CD4-positive, alpha-beta T cell treated with Interleukin-12 subunit alpha and Interleukin-12 subunit beta, for 1 hour (primary cell): ENCODE measurements at regions not wholly inside any gene's neighbourhood (a gene's known extent, or its start where the extent isn't known, plus 50 kb on each side); places are given as distances from the start of the nearest gene placed in this dataset.

Source experiments
- DNase-seq: peaks from one replicate; pipeline ENCODE4 v3.0.0-alpha.2; 2020

DNA sequence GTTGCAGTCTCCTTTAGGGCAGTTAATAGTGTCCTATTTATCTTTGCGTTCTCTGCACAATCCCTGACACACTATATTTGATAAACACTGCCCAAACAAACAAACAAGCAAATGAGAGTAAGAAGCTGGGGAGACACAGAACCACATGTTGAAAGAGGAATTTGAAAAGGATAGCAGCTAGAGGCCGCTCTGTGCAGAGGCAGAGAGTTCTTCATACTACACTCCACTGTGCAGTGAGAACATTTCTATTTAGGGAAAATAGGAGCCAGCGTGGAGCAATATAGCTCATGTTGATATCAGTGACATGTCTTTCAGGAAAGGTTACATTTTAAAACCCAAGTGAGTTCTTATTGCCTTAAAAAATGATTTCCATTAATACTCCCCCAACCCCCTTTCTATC is 140.3 kb upstream of the SEL1L start:
- no peak for DNase-seq

GRCh38 chr14:81676395-81676794 is 142.7 kb upstream of the SEL1L start:
- DNase-seq: no peak

GRCh38 chr14:81676879-81677278 is 143.2 kb upstream of the SEL1L start:
- DNase-seq: no peak

DNA sequence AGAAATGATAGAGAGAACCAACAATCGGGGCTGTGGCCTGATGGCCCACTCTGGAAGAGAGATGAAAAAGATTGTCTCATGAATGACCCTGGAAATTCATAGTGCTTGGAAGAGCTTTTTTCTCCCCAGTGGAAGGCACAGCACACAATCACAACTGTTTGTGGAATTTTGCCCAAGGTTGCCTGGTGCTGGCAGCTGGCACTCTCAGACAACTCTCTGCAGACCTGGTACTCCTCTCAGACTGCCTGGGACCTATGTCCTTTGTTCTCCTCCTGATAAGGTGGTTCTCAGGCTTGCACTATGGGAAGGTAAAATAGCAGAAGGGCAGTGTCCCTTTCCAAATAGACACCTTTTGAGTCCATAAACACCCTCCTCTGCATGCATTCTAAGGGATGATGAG is 144.1 kb upstream of the SEL1L start:
- no peak for DNase-seq

DNA sequence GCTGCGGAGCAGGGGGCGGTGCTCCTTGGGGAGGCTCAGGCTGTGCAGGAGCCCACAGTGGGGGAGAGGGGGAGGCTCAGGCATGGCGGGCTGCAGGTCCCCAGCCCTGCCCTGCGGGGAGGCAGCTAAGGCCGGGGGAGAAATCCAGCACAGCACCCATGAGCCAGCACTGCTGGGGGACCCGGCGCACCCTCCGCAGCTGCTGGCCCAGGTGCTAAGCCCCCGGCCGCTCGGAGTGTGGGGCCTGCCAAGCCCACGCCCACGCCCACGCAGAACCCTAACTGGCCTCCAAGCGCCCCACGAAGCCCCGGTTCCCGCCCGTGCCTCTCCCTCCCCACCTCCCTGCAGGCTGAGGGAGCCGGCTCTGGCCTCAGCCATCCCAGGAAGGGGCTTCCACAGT is 145.6 kb upstream of the SEL1L start:
- no peak for DNase-seq

- DNase-seq: no peak
Measured at GRCh38 chr14:81681541-81681940, 147.9 kb upstream of the SEL1L start.

DNA sequence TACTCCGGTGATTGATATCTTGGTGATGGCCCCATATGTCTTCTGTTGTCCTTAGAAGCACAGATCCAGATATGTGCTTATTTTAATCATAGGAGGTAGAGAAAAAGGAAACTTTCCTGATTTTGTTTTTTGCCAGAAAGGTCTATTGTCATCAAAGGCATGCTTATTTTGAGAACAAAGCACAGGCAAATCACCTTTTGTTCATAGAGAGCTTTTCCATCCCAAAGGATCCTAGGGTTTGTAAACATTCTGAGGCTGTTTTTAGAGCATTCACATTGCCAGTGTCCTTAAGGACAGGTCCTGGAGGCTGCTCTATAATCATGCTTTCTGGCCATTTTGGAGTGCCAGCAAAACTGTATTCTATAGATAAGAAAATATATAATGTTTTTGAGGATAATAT is 148.5 kb upstream of the SEL1L start:
- DNase-seq: no peak

DNA sequence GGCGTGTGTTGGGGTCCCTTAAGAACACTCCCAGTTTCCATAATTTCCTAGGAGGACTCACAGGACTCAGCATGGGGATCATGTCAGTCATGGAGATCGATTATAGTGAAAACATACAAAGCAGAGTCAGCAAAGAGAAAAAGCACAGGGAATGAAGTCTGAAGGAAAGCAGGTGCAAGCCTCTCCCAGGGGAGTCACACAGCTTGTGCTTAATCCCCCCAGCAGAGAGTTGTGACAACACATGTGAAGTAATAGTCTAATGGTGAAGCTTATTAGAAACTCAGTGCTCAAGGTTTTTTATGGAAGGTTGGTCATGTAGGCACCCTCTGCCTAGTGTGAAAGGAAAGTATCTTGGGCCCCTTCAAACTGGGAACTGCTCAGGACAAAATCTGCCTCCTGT is 149.0 kb upstream of the SEL1L start:
- no peak for DNase-seq

- no peak for DNase-seq
Measured at GRCh38 chr14:81684696-81685095, 151.0 kb upstream of the SEL1L start.

- DNase-seq: no peak
Measured at GRCh38 chr14:81686512-81686911, 152.9 kb upstream of the SEL1L start.

DNA sequence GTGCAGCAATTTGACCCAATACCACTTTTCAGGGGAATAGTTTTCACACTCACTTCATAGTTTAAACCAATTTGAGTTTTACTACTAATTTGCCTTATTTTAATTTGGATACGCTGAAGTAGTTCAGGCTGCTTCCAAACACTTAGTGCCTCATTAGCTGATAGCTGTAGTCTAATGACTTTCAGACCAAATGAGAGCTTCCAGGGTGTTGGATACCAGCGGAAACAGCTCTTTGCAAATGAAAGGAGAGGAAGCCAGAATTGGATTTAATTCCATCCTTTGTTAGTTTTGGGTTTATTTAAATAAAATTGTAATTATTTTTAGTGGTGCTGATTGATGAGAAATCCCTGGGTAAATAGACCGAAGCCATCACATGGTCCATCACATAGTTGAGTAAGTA is 158.3 kb upstream of the SEL1L start:
- no peak for DNase-seq

DNA sequence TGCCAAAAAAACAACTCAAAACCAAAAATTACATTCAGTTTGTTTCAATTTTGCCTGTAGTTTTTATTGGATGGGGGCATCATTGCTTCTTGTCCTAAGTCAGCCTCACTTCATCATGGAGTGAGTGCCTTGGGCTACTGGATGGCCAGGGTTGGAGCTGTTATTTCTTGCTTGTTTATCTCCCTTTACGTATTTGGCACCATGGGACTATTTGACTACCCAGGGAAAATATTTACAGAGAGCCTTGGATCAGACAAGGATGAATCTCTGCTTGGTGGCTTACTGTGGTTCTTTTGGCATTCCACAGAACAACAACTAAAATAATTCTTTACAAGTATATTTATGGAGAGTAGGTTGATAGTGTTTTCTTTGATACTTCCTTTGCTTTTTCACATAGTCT is 160.8 kb upstream of the SEL1L start:
- DNase-seq: no peak

DNA sequence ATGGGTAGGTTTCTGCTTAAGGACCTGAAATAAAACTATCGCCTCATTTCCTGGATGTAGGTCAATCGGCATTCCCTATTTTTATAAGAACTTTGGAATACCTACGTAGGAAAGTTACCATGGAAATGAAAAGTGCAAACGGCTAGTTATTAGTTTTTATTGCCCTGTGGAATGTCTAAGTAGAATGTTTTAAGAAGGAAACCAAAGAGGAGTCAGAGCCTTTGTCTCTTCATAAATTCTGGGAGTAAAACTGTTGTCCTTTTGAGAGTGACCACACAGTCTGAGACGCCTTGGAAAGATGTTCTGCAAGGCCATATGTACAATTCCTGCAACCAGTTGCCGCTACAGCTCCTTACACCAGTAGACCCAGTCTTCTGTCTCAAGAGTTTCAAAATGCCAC is 176.0 kb upstream of the SEL1L start:
- DNase-seq: no peak

GRCh38 chr14:81710232-81710845 is 176.7 kb upstream of the SEL1L start:
- DNase-seq: peak; percentile 5

GRCh38 chr14:81715731-81716130 is 182.1 kb upstream of the SEL1L start:
- no peak for DNase-seq

GRCh38 chr14:81716953-81717352 is 183.3 kb upstream of the SEL1L start:
- DNase-seq: no peak

DNA sequence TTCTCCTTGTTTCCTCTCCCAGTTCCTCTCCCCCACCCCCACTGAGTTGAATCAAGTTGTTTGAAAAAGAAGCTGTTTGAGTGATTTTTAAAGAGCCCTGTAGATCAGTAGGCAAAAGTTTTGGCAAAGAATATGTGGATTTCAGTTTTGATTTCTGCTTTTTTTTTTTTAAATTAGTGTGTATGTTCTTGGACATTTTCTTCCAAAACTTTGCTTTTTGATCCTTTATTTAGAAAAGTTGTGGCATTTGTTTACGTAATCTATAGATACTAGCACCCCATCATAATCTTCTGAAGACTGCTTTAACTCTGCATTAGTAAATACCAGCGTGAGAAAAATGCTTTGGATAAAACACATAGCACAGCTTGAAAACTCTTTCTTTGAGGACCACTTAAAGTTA is 190.3 kb upstream of the SEL1L start:
- DNase-seq: no peak

DNA sequence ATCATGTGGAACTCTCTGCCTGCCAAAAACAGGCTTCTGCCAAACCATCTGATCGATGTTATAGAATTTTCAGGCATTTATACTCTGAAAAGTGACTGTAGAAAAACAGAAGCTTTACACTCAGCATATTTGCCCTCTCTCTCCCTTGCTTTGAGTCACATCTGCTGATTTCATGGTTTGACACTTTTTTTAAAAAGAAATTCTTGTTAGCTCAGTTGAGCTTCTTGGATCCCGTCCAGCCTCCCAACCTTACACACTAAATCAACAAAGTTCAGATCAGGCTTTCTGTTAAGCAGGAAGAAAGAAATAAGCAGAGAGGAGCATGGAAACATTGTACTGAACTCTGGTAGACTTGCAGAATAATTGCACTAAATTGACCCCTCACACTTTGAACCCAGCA is 193.6 kb upstream of the SEL1L start:
- no peak for DNase-seq

GRCh38 chr14:81728447-81728846 is 194.8 kb upstream of the SEL1L start:
- no peak for DNase-seq

DNA sequence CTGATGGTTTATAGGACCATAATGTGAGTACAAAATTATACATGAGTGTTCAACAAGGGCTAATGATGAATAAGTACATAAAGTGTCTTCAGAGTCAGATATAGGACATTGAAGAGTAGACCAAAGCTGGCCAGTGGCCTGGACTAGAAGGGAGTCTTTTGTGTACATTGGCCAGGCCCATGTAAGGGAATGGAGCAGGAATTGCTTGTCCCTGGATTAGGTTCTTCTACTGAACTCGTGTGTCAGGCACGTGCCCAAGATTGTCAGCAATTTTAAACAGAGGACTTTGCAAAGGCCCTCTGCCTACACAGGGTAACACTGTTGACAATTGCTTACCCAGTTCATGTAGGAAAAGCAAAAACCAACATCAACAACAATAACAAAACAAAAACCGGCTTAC is 196.0 kb upstream of the SEL1L start:
- no peak for DNase-seq

DNA sequence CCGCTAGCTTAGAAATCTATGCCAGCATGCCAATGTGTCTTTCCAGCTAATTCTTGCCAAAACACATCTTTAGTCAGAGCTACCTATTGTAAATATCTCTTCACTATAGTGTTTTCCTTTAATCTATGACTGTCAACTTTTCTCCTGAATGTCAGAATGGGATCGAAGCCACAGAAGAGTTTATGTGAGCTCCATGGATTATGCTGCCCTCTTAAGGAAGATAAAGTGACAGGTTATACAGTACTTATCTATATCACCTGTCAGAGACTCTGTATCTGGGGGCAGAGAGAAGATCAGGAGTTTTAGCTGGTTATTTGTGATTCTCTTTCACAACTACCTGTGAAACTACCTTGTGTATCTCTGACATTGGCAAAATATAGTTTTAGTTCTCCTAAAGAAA is 204.3 kb upstream of the SEL1L start:
- no peak for DNase-seq

- DNase-seq: no peak
Measured at GRCh38 chr14:81738946-81739659, 205.4 kb upstream of the SEL1L start.

- no peak for DNase-seq
Measured at GRCh38 chr14:81743605-81744004, 210.0 kb upstream of the SEL1L start.

- no peak for DNase-seq
Measured at GRCh38 chr14:81751198-81751597, 217.5 kb upstream of the SEL1L start.

GRCh38 chr14:81759541-81759940 is 225.9 kb upstream of the SEL1L start:
- no peak for DNase-seq
